Adipocyte (in vitro differentiated cells): ENCODE measurements at regions not wholly inside any gene's neighbourhood (a gene's known extent, or its start where the extent isn't known, plus 50 kb on each side); places are given as distances from the start of the nearest gene placed in this dataset.
"Not testable (repeated sequence)": the region's sequence is repeated elsewhere in the genome, so short reads cannot be mapped to it uniquely, and the experiment has no call there.

ENCODE experiments used
- DNase-seq: peaks from one replicate; pipeline ENCODE4 v3.0.0-alpha.2; 2015; ENCODE audit warnings: low read depth
- H3K27me3 ChIP-seq: replicated peaks from 2 replicates; pipeline ENCODE4 v1.7.0; 2013; ENCODE audit warnings: mild to moderate bottlenecking, low read length, moderate library complexity; ENCODE audit not compliant: control insufficient read depth, insufficient read depth
- H3K36me3 ChIP-seq: 2 replicates; pipeline ENCODE4 v1.7.0; 2013; ENCODE audit warnings: low read length, mild to moderate bottlenecking, moderate library complexity; ENCODE audit not compliant: control insufficient read depth, insufficient read depth, severe bottlenecking
- H3K4me1 ChIP-seq: 2 replicates; pipeline ENCODE4 v1.7.0; 2013; ENCODE audit warnings: mild to moderate bottlenecking, low read length, moderate library complexity; ENCODE audit not compliant: control insufficient read depth, insufficient read depth
- H3K4me3 ChIP-seq: 2 replicates; pipeline ENCODE4 v1.7.0; 2013; ENCODE audit warnings: mild to moderate bottlenecking, low read length, moderate library complexity
- H3K9ac ChIP-seq: 2 replicates; pipeline ENCODE4 v1.7.0; 2013; ENCODE audit warnings: mild to moderate bottlenecking, low read length, moderate library complexity
- H3K9me3 ChIP-seq: 2 replicates; pipeline ENCODE4 v1.7.0; 2013; ENCODE audit warnings: mild to moderate bottlenecking, low read length, moderate library complexity; ENCODE audit not compliant: control insufficient read depth

DNA sequence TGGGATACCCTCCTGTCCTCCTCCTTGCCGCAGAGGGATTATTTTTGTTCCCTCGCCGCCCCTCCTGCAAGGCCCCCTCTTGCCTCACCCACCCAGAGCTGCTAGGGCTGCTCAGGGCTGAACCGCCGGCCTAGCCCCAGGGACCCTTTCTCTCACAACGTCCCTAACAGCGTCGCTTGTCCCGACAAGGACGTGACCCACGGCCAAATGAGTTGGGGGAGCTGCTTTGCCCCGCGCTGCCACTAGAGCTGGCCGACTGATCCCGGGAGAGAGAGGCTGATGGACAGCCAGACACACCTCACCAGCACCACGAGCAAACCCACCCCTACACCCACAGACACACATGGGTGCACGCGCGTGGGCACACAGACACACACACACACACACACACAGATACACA lies 154.6 kb upstream of the ALG10B start:
- Histone ChIP-seq H3K9ac (no peak overlapping the region), H3K27me3 (no peaks in the 10 kb centered on the region), H3K9me3 (no peaks in the 10 kb centered on the region), H3K4me1 (no peaks in the 10 kb centered on the region), H3K4me3 (no peak overlapping the region), H3K36me3 (no peaks in the 10 kb centered on the region)
- DNase-seq = no peak

DNA sequence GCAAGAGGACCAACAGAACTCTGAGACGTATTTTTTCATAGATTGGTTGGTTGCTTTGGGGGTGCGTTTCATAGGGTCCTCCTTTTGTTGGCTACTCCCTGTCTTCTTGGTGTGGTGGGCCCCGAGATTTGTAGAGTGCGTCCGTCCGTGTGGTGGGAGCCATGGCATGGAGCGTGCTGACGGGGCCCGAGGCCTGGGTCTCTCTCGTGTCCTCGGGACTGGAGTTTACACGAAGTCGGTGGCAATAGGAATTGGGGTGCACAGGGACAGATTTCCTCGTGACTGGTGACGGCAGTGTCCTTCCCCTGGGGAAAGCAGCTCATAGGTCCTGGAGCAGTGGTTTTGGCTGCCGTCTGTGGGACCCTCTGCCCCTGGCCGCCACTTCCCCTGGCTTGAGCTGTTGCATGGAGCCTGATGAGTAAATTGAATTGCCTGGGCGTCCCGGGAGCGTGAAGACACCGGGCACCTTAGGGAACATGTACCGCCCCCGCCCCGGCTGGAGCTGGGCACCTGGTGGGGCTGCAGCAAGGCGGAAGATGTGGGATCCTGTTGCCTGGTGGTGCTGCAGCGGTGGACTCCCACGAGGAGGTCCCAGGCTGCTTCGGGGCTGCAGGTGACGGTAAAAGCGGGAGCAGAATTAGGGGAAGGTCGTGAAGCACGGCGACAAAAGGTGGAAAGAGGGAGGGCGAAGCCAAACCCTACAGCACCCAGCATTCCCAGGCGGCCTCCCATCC lies 153.7 kb upstream of the ALG10B start:
- H3K9me3 ChIP-seq = no peaks in the 10 kb centered on the region
- no peak overlapping the region for H3K9ac ChIP-seq
- no peak for DNase-seq
- no peak overlapping the region for H3K4me3 ChIP-seq
- H3K27me3 ChIP-seq = no peaks in the 10 kb centered on the region
- no peaks in the 10 kb centered on the region for H3K4me1 ChIP-seq
- H3K36me3 ChIP-seq = no peaks in the 10 kb centered on the region

DNA sequence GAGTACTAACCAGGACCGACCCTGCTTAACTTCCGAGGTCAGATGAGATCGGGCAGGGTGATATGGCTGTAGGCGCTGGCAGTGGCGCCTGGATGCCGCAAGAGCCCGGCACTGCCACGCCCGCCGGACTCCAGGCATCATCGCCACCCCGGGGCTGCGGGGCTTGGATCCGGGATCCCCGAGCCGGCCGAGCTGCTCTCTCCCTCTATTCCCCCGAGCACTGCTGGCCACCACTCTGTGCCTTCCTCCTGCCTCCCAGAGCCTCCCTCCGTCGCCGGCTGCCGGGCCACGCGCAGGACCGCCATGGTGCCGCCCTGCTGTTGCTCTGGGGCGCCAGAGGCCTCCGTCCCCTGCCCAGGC lies 153.2 kb upstream of the ALG10B start:
- Histone ChIP-seq H3K4me1 (no peaks in the 10 kb centered on the region), H3K4me3 (no peak overlapping the region), H3K27me3 (no peaks in the 10 kb centered on the region), H3K9me3 (no peaks in the 10 kb centered on the region), H3K36me3 (no peaks in the 10 kb centered on the region), H3K9ac (no peak overlapping the region)
- DNase-seq = no peak

DNA sequence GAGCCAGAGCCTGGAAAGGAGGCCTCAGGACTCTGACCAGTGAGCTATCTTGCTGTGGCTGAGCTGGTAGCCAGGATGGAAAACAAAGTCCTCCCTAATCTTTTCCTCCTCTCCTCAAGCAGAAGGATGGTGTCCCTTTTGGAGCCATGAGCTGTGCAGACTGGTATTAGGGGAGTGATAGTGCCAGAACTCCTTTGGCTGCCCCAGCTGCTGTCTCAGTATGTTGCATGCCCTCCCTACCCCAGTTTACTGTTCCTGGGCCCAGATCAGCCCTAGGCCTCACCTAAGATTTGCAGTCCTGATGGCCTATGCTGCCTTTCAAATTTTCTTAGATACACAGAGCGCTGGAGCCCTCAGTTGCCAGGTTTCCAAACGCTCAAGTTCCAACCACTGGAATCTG lies 150.3 kb upstream of the ALG10B start:
- H3K4me1 ChIP-seq = no peaks in the 10 kb centered on the region
- DNase-seq = no peak

DNA sequence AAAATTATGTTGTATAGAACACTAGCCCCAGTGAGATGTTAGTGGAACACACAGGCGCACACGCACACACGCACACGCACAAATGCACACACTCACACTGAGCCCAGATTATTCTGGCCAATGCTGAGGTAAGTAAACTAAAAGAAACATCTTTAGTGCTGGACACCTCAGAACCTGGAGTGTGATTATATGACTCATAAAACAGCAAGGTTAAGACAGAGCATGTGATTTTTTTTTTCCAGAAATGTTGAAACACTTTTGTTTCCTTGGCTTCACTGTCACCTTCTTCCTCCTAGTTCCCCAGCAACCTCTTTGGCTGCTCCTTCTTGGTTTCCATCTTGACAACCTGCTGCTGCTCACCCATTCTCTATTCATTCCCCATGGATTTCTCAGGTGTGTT lies 141.0 kb upstream of the ALG10B start:
- Histone ChIP-seq H3K36me3 (no peaks in the 10 kb centered on the region), H3K4me1 (no peaks in the 10 kb centered on the region), H3K9ac (no peak overlapping the region), H3K9me3 (no peaks in the 10 kb centered on the region), H3K27me3 (no peaks in the 10 kb centered on the region), H3K4me3 (no peak overlapping the region)
- no peak for DNase-seq

More for the DNA sequence above, 150.3 kb upstream of the ALG10B start:
- Histone ChIP-seq H3K27me3 (no peaks in the 10 kb centered on the region), H3K4me3 (no peak overlapping the region), H3K36me3 (no peaks in the 10 kb centered on the region), H3K9ac (no peak overlapping the region), H3K9me3 (no peaks in the 10 kb centered on the region)

DNA sequence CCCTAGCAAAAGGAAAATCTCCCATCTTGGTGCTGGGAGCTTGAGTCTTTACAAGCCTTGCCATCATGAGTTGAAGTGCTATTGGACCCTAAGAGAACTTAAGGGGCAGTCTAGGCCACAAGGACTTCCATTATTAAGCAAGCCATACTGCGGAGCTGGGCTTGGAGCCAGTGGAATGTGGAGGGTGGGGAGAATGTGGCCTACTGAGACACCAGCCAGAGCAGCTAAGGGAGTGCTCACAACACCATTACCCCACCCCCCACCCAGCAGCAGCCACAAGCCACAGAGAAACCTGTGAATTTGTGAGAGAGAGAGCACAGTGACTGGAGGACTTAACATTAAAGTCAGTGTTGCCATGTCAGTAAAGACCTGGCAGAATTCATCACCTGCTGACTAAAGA lies 133.0 kb upstream of the ALG10B start:
- H3K4me1 ChIP-seq, H3K27me3 ChIP-seq, DNase-seq, H3K9ac ChIP-seq, H3K9me3 ChIP-seq, H3K4me3 ChIP-seq, H3K36me3 ChIP-seq: not testable (repeated sequence)

DNA sequence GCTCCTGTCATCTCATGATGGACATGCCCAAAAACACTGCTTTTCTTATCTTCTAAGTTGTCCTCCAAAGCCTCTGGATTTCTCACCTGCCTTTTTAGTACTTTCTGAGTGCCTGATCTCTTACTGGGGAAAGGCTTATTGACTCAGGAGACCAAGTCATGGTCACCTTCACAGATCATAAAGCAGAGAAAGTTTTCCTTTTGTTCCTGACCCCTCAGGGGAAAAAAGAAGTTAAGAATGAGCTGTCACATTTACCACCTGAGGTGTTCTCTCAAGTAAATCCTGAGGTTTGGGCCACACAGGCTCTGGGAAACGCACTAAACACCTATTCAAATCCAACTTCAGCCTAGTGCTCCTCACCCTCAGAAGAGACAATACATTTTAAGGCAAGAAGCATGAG lies 119.3 kb upstream of the ALG10B start:
- not testable (repeated sequence) for H3K27me3 ChIP-seq

DNA sequence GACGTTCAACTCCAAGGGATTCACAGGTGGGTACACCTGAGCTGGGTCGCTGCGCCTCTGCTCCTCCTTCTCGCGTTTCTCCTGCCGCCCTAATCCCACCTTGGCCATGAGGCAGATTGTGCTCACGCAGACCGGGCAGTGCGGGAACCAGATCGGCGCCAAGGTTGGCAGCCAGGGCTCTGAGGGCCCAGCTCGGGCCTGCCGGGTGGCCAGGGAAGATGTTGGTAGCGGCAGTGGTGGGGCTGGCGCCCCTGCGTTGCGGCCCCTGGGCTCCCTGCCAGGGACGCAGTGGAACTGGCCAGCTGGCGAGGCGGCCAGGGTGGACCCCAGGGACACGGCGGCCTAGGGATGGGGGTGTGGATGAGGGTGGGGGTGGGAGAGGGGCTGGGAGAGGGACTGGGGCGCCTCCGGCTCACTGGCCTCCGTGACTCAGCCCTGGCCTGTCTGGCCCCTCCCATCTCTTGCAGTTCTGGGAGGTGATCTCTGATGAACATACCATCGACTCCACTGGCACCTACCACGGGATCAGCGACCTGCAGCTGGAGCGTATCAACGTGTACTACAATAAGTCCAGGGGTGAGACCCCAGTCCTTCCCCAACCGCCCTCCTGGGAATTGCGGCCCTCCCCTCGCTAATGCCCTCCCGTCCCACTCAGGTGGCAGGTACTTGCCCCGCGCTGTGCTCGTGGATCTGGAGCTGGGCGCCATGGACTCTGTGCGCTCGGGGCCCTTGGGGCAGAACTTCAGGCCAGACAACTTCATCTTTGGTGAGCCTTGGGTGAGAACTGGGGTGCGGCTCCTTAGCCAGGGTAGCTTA lies 114.9 kb upstream of the ALG10B start:
- Histone ChIP-seq H3K27me3 (no peaks in the 10 kb centered on the region), H3K9me3 (no peaks in the 10 kb centered on the region), H3K4me1 (no peaks in the 10 kb centered on the region), H3K9ac (no peak overlapping the region), H3K36me3 (no peaks in the 10 kb centered on the region), H3K4me3 (no peak overlapping the region)
- no peak for DNase-seq

More for the DNA sequence above, 119.3 kb upstream of the ALG10B start:
- H3K4me3 ChIP-seq, DNase-seq, H3K9me3 ChIP-seq, H3K36me3 ChIP-seq, H3K9ac ChIP-seq, H3K4me1 ChIP-seq: not testable (repeated sequence)

DNA sequence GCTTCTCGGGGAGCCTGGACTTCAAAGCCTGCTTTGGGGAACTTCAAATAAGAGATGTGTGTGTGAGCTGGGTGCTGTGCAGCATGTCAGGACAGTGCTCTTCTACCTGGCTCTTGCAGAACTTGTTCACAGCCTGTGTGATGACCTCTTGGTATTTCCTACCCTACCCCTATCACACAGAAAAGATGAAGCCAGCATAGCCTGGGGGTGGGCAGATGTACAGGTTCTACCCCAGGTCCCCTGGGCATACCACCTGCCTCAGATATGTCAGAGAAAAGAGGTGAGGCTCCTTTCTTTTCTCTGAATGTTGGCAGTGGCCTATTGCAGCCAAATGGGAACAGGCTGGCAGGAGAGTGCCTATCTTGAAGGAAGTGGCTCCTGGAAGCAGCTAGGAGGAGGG lies 111.7 kb upstream of the ALG10B start:
- H3K4me1 ChIP-seq = no peaks in the 10 kb centered on the region
- DNase-seq = no peak
- H3K27me3 ChIP-seq = no peaks in the 10 kb centered on the region
- no peak overlapping the region for H3K4me3 ChIP-seq
- H3K9ac ChIP-seq = no peak overlapping the region
- no peaks in the 10 kb centered on the region for H3K9me3 ChIP-seq
- H3K36me3 ChIP-seq = no peaks in the 10 kb centered on the region

DNA sequence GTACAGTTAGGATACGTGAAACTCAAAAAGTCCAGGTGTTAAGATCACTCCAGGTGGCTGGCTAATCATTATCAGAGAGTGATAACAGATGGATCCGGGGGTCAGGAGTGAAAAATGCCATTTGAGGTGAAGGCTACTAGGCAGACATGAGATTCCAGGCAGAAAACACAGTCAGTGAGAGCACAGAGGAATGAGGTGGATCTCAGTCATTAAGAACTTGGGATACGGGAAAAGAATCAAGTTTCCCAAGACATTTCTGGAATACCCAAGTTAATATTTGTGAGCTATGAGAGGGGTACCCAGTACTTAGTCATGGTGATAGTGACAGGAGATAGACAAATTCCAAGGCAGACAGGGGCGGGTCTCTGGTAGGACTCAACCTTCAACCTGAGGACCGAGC lies 94.6 kb upstream of the ALG10B start:
- no peak for DNase-seq
- Histone ChIP-seq H3K4me3 (no peak overlapping the region), H3K27me3 (no peaks in the 10 kb centered on the region), H3K9ac (no peak overlapping the region), H3K36me3 (no peaks in the 10 kb centered on the region), H3K4me1 (no peaks in the 10 kb centered on the region), H3K9me3 (no peaks in the 10 kb centered on the region)

DNA sequence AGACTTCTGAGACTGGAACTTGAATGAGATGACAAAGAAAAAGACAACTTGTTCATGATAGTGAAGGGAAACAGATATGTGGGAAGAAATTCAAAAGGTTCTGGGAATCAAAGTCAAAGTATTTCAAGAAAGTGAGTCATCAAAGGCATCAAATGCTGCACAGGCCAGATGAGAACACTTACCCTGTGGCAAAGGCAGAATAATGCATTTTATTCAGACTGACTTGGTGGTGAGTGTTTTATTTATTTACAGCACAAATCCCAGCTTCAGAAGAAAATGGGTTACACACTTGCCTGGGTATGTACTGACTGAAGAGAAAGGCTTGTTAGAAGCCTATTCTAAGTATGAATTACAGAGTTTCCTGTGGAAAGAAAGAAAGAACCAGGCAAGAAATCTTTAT lies 78.2 kb upstream of the ALG10B start:
- not testable (repeated sequence) for H3K4me3 ChIP-seq, DNase-seq, H3K4me1 ChIP-seq, H3K27me3 ChIP-seq, H3K36me3 ChIP-seq, H3K9me3 ChIP-seq, H3K9ac ChIP-seq
